ENCODE measurements at regions not wholly inside any gene's neighbourhood (a gene's known extent, or its start where the extent isn't known, plus 50 kb on each side); places are given as distances from the start of the nearest gene placed in this dataset.

GRCh38 chr12:13443028-13443427 lies 246.5 kb downstream of the EMP1 start:
- TF ChIP-seq CTCF (IDR thresholded peaks at IDR 0.05; ENCODE audit: low read depth, low read length, missing control alignments) = no peak
- in situ Hi-C loops (cut with HindIII; ENCODE audit: low pct_ligation_motif_present, low sequenced_read_pairs) = no loop called here
- DNase-seq = no peak

GRCh38 chr12:13442457-13442856 lies 245.9 kb downstream of the EMP1 start:
- no peak for DNase-seq

More at GRCh38 chr12:13443028-13443427, 246.5 kb downstream of the EMP1 start:
- Histone ChIP-seq H3K27me3 (replicated peaks) (no peaks in the 10 kb centered on the region), H3K36me3 (replicated peaks) (no peaks in the 10 kb centered on the region), H3K27ac (no peak overlapping the region), H3K4me3 (ENCODE audit: low read depth, low read length) (no peak overlapping the region)

GRCh38 chr12:13440844-13441243 lies 244.3 kb downstream of the EMP1 start:
- Histone ChIP-seq H3K4me3 (ENCODE audit: low read depth, low read length) (no peak overlapping the region), H3K27me3 (replicated peaks) (no peaks in the 10 kb centered on the region), H3K36me3 (replicated peaks) (no peaks in the 10 kb centered on the region), H3K27ac (no peak overlapping the region)
- in situ Hi-C loops (cut with HindIII; ENCODE audit: low pct_ligation_motif_present, low sequenced_read_pairs) = no loop called here
- no peak for TF ChIP-seq CTCF (IDR thresholded peaks at IDR 0.05; ENCODE audit: low read depth, low read length, missing control alignments)
- no peak for DNase-seq

More at GRCh38 chr12:13442457-13442856, 245.9 kb downstream of the EMP1 start:
- TF ChIP-seq CTCF (IDR thresholded peaks at IDR 0.05; ENCODE audit: low read depth, low read length, missing control alignments) = no peak
- H3K36me3 ChIP-seq (replicated peaks) = no peaks in the 10 kb centered on the region
- in situ Hi-C loops (cut with HindIII; ENCODE audit: low pct_ligation_motif_present, low sequenced_read_pairs) = no loop called here
- no peaks in the 10 kb centered on the region for H3K27me3 ChIP-seq (replicated peaks)
- no peak overlapping the region for H3K27ac ChIP-seq
- no peak overlapping the region for H3K4me3 ChIP-seq (ENCODE audit: low read depth, low read length)

GRCh38 chr12:13437541-13437940 lies 241.0 kb downstream of the EMP1 start:
- H3K27me3 ChIP-seq (replicated peaks) = no peaks in the 10 kb centered on the region
- no peak overlapping the region for H3K4me3 ChIP-seq (ENCODE audit: low read depth, low read length)
- DNase-seq = no peak
- no peaks in the 10 kb centered on the region for H3K36me3 ChIP-seq (replicated peaks)
- H3K27ac ChIP-seq = no peak overlapping the region
- in situ Hi-C loops (cut with HindIII; ENCODE audit: low pct_ligation_motif_present, low sequenced_read_pairs) = no loop called here
- TF ChIP-seq CTCF (IDR thresholded peaks at IDR 0.05; ENCODE audit: low read depth, low read length, missing control alignments) = no peak

- Histone ChIP-seq H3K4me3 (ENCODE audit: low read depth, low read length) (no peak overlapping the region), H3K36me3 (replicated peaks) (no peaks in the 10 kb centered on the region), H3K27ac (no peak overlapping the region), H3K27me3 (replicated peaks) (no peaks in the 10 kb centered on the region)
- no peak for TF ChIP-seq CTCF (IDR thresholded peaks at IDR 0.05; ENCODE audit: low read depth, low read length, missing control alignments)
- in situ Hi-C loops (cut with HindIII; ENCODE audit: low pct_ligation_motif_present, low sequenced_read_pairs) = no loop called here
- peak; percentile 45 for DNase-seq
Observed at GRCh38 chr12:13436696-13437391, 240.3 kb downstream of the EMP1 start.

GRCh38 chr12:13436182-13436581 lies 239.7 kb downstream of the EMP1 start:
- Histone ChIP-seq H3K27me3 (replicated peaks) (no peaks in the 10 kb centered on the region), H3K27ac (no peak overlapping the region), H3K4me3 (ENCODE audit: low read depth, low read length) (no peak overlapping the region), H3K36me3 (replicated peaks) (no peaks in the 10 kb centered on the region)
- TF ChIP-seq CTCF (IDR thresholded peaks at IDR 0.05; ENCODE audit: low read depth, low read length, missing control alignments) = no peak
- DNase-seq = no peak
- in situ Hi-C loops (cut with HindIII; ENCODE audit: low pct_ligation_motif_present, low sequenced_read_pairs) = no loop called here
